Astrocyte (in vitro differentiated cells and primary cell): ENCODE measurements at regions not wholly inside any gene's neighbourhood (a gene's known extent, or its start where the extent isn't known, plus 50 kb on each side); places are given as distances from the start of the nearest gene placed in this dataset.

ENCODE experiments used
- DNase-seq: peaks from one replicate; pipeline ENCODE4 v3.0.0-alpha.2; 2010; ENCODE audit warnings: low read depth
- FAIRE-seq: peaks from 2 replicates; lab custom pipeline; 2011; peaks lifted over from hg19 to GRCh38; lab: Jason Lieb, UNC
- H2AFZ ChIP-seq: 2 replicates; pipeline ENCODE4 v1.6.0; 2012; ENCODE audit warnings: low read depth, low read length, inconsistent platforms
- H3K27ac ChIP-seq: 2 replicates; pipeline ENCODE4 v1.5.1; 2011; ENCODE audit warnings: low read depth, low read length, inconsistent platforms
- H3K27me3 ChIP-seq: 2 replicates; pipeline ENCODE4 v1.6.0; 2011; ENCODE audit warnings: low read length, inconsistent platforms; ENCODE audit not compliant: insufficient read depth
- H3K36me3 ChIP-seq: 2 replicates; pipeline ENCODE4 v1.5.1; 2011; ENCODE audit warnings: low read length, inconsistent platforms; ENCODE audit not compliant: insufficient read depth
- H3K4me1 ChIP-seq: 2 replicates; pipeline ENCODE4 v1.5.1; 2011; ENCODE audit warnings: low read length, inconsistent platforms; ENCODE audit not compliant: insufficient read depth
- H3K4me2 ChIP-seq: 2 replicates; pipeline ENCODE4 v1.6.0; 2012; ENCODE audit warnings: low read length, inconsistent platforms
- H3K4me3 ChIP-seq: 2 replicates; pipeline ENCODE4 v1.5.1; 2011; ENCODE audit warnings: low read depth, mild to moderate bottlenecking, low read length, inconsistent platforms; ENCODE audit not compliant: insufficient read depth
- H3K79me2 ChIP-seq: 2 replicates; pipeline ENCODE4 v1.6.0; 2012; ENCODE audit warnings: mild to moderate bottlenecking, low read length, inconsistent platforms; ENCODE audit not compliant: insufficient read depth
- H3K9ac ChIP-seq: 2 replicates; pipeline ENCODE4 v1.6.0; 2012; ENCODE audit warnings: mild to moderate bottlenecking, low read length, inconsistent platforms
- H3K9me3 ChIP-seq: 2 replicates; pipeline ENCODE4 v1.5.1; 2012; ENCODE audit warnings: low read depth, mild to moderate bottlenecking, low read length, inconsistent platforms; ENCODE audit not compliant: insufficient read depth
- H4K20me1 ChIP-seq: 2 replicates; pipeline ENCODE4 v1.6.0; 2012; ENCODE audit warnings: low read length, inconsistent platforms; ENCODE audit not compliant: insufficient read depth
- H3K27ac Mint-ChIP-seq: one replicate; pipeline ENCODE4 v1.8.0; 2021; ENCODE audit warnings: mild to moderate bottlenecking, mixed read lengths; ENCODE audit not compliant: unreplicated experiment
- H3K27me3 Mint-ChIP-seq: one replicate; pipeline ENCODE4 v1.8.0; 2021; ENCODE audit warnings: low read depth, mixed read lengths; ENCODE audit not compliant: unreplicated experiment
- H3K36me3 Mint-ChIP-seq: one replicate; pipeline ENCODE4 v1.8.0; 2021; ENCODE audit warnings: low read depth, mixed read lengths; ENCODE audit not compliant: unreplicated experiment
- H3K4me1 Mint-ChIP-seq: one replicate; pipeline ENCODE4 v1.8.0; 2021; ENCODE audit warnings: low read depth, mixed read lengths; ENCODE audit not compliant: unreplicated experiment
- H3K4me3 Mint-ChIP-seq: one replicate; pipeline ENCODE4 v1.8.0; 2021; ENCODE audit warnings: mild to moderate bottlenecking, moderate library complexity, mixed read lengths; ENCODE audit not compliant: unreplicated experiment
- H3K9me3 Mint-ChIP-seq: one replicate; pipeline ENCODE4 v1.8.0; 2021; ENCODE audit warnings: mild to moderate bottlenecking, mixed read lengths; ENCODE audit not compliant: unreplicated experiment
- CTCF ChIP-seq: IDR thresholded peaks from 2 replicates; pipeline ENCODE4 v1.5.1; 2011; ENCODE audit warnings: low read depth, mild to moderate bottlenecking, inconsistent platforms, low read length, moderate library complexity; ENCODE audit not compliant: insufficient read depth
- EZH2 ChIP-seq: IDR thresholded peaks from 2 replicates; pipeline ENCODE4 v1.6.1; 2012; ENCODE audit warnings: mild to moderate bottlenecking, low read length, inconsistent platforms; ENCODE audit not compliant: insufficient read depth

- no peak overlapping the region for H3K4me3 ChIP-seq
- no peaks in the 10 kb centered on the region for H3K27me3 ChIP-seq
- H3K4me2 ChIP-seq, result peak overlapping the region; percentile 29
- Mint-ChIP-seq H3K4me1 (peaks cover 3% of the 10 kb centered on the region), H3K27me3 (no peaks in the 10 kb centered on the region), H3K9me3 (no peaks in the 10 kb centered on the region), H3K4me3 (no peak overlapping the region), H3K36me3 (no peaks in the 10 kb centered on the region), H3K27ac (no peak overlapping the region)
- no peaks in the 10 kb centered on the region for H3K36me3 ChIP-seq
- no peak overlapping the region for H3K27ac ChIP-seq
- no peak overlapping the region for H2AFZ ChIP-seq
- no peak for FAIRE-seq
- no peaks in the 10 kb centered on the region for H3K4me1 ChIP-seq
- H3K9me3 ChIP-seq, result no peaks in the 10 kb centered on the region
- no peaks in the 10 kb centered on the region for H3K79me2 ChIP-seq
- H3K9ac ChIP-seq, result no peak overlapping the region
- H4K20me1 ChIP-seq, result no peaks in the 10 kb centered on the region
- DNase-seq, result no peak
- TF ChIP-seq CTCF (no peak), EZH2 (no peak)
These were observed 481.9 kb downstream of the NUP35 start for GRCh38 chr2:183606022-183606717.

GRCh38 chr2:183606718-183607085, 482.5 kb downstream of the NUP35 start:
- no peak for FAIRE-seq
- no peak for TF ChIP-seq EZH2
- no peak for TF ChIP-seq CTCF

GRCh38 chr2:183607995-183608394, 483.8 kb downstream of the NUP35 start:
- Mint-ChIP-seq H3K27ac (no peak overlapping the region), H3K4me3 (no peak overlapping the region), H3K27me3 (no peaks in the 10 kb centered on the region), H3K36me3 (no peaks in the 10 kb centered on the region), H3K9me3 (no peaks in the 10 kb centered on the region), H3K4me1 (peaks cover 3% of the 10 kb centered on the region)
- H3K4me3 ChIP-seq, result no peak overlapping the region
- H3K4me1 ChIP-seq, result no peaks in the 10 kb centered on the region
- TF ChIP-seq EZH2 (no peak), CTCF (no peak)
- no peaks in the 10 kb centered on the region for H3K9me3 ChIP-seq
- H3K27ac ChIP-seq, result no peak overlapping the region
- H2AFZ ChIP-seq, result no peak overlapping the region
- no peak overlapping the region for H3K9ac ChIP-seq
- H3K27me3 ChIP-seq, result no peaks in the 10 kb centered on the region
- H3K4me2 ChIP-seq, result no peak overlapping the region
- no peaks in the 10 kb centered on the region for H4K20me1 ChIP-seq
- no peaks in the 10 kb centered on the region for H3K36me3 ChIP-seq
- no peak for FAIRE-seq
- no peaks in the 10 kb centered on the region for H3K79me2 ChIP-seq
- DNase-seq, result no peak

More at GRCh38 chr2:183606718-183607085, 482.5 kb downstream of the NUP35 start:
- H3K9me3 Mint-ChIP-seq, result no peaks in the 10 kb centered on the region
- no peak for DNase-seq
- no peak overlapping the region for H3K27ac ChIP-seq
- H2AFZ ChIP-seq, result no peak overlapping the region
- no peaks in the 10 kb centered on the region for H3K4me1 ChIP-seq
- no peaks in the 10 kb centered on the region for H4K20me1 ChIP-seq
- H3K9ac ChIP-seq, result no peak overlapping the region
- no peak overlapping the region for H3K4me3 Mint-ChIP-seq
- H3K79me2 ChIP-seq, result no peaks in the 10 kb centered on the region
- no peak overlapping the region for H3K4me3 ChIP-seq
- no peaks in the 10 kb centered on the region for H3K9me3 ChIP-seq
- H3K27ac Mint-ChIP-seq, result no peak overlapping the region
- H3K4me1 Mint-ChIP-seq, result peaks cover 3% of the 10 kb centered on the region
- peak overlapping the region; percentile 29 for H3K4me2 ChIP-seq
- H3K36me3 Mint-ChIP-seq, result no peaks in the 10 kb centered on the region
- no peaks in the 10 kb centered on the region for H3K36me3 ChIP-seq
- no peaks in the 10 kb centered on the region for H3K27me3 Mint-ChIP-seq
- H3K27me3 ChIP-seq, result no peaks in the 10 kb centered on the region
